SK-N-SH treated with all-trans-retinoic acid at 6 μM for 48 hours (cell line): ENCODE measurements at regions not wholly inside any gene's neighbourhood (a gene's known extent, or its start where the extent isn't known, plus 50 kb on each side); places are given as distances from the start of the nearest gene placed in this dataset.
"Not testable (repeated sequence)": the region's sequence is repeated elsewhere in the genome, so short reads cannot be mapped to it uniquely, and the experiment has no call there.

Experiments
- ISL1 ChIP-seq: fragments of 250-450 bp; sonication (Bioruptor Pico); IDR thresholded peaks from 2 replicates; pipeline ENCODE4 v2.1.2; 2022; ENCODE audit warnings: mild to moderate bottlenecking, moderate library complexity
- SNAI2 ChIP-seq: fragments of 250-450 bp; sonication (Bioruptor Pico); IDR thresholded peaks from 2 replicates; pipeline ENCODE4 v1.5.0; 2020; ENCODE audit warnings: mild to moderate bottlenecking, moderate library complexity
- TCF4 ChIP-seq: fragments of 250-450 bp; sonication (Bioruptor Pico); IDR thresholded peaks from 2 replicates; pipeline ENCODE4 v1.8.0; 2021; ENCODE audit warnings: mild to moderate bottlenecking, moderate library complexity, borderline replicate concordance
- ZFP30 ChIP-seq: fragments of 450-650 bp; formaldehyde crosslinking; IDR thresholded peaks from 2 replicates; pipeline ENCODE4 v1.5.0; 2022; ENCODE audit warnings: mild to moderate bottlenecking, moderate library complexity
- ZNF565 ChIP-seq: fragments of 450-650 bp; formaldehyde crosslinking; conservative IDR thresholded peaks from 2 replicates; pipeline ENCODE4 v1.5.0; 2020; ENCODE audit warnings: low read depth, mild to moderate bottlenecking, moderate library complexity
- ZNF70 ChIP-seq: fragments of 450-650 bp; formaldehyde crosslinking; IDR thresholded peaks from 2 replicates; pipeline ENCODE4 v1.5.0; 2020; ENCODE audit warnings: mild to moderate bottlenecking, moderate library complexity
- TF ChIP-seq, protein P1 (sequence below): fragments of 250-450 bp; sonication (Bioruptor Pico); IDR thresholded peaks from 2 replicates; pipeline ENCODE4 v1.5.1; 2021; ENCODE audit warnings: mild to moderate bottlenecking, moderate library complexity
- TF ChIP-seq, protein P2 (sequence below): fragments of 250-450 bp; sonication (Bioruptor Pico); IDR thresholded peaks from 2 replicates; pipeline ENCODE4 v1.8.0; 2020; ENCODE audit warnings: mild to moderate bottlenecking, moderate library complexity, borderline replicate concordance

- TF ChIP-seq, protein P1, sequence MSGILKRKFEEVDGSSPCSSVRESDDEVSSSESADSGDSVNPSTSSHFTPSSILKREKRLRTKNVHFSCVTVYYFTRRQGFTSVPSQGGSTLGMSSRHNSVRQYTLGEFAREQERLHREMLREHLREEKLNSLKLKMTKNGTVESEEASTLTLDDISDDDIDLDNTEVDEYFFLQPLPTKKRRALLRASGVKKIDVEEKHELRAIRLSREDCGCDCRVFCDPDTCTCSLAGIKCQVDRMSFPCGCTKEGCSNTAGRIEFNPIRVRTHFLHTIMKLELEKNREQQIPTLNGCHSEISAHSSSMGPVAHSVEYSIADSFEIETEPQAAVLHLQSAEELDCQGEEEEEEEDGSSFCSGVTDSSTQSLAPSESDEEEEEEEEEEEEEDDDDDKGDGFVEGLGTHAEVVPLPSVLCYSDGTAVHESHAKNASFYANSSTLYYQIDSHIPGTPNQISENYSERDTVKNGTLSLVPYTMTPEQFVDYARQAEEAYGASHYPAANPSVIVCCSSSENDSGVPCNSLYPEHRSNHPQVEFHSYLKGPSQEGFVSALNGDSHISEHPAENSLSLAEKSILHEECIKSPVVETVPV = not testable (repeated sequence)
- TF ChIP-seq, protein P2, sequence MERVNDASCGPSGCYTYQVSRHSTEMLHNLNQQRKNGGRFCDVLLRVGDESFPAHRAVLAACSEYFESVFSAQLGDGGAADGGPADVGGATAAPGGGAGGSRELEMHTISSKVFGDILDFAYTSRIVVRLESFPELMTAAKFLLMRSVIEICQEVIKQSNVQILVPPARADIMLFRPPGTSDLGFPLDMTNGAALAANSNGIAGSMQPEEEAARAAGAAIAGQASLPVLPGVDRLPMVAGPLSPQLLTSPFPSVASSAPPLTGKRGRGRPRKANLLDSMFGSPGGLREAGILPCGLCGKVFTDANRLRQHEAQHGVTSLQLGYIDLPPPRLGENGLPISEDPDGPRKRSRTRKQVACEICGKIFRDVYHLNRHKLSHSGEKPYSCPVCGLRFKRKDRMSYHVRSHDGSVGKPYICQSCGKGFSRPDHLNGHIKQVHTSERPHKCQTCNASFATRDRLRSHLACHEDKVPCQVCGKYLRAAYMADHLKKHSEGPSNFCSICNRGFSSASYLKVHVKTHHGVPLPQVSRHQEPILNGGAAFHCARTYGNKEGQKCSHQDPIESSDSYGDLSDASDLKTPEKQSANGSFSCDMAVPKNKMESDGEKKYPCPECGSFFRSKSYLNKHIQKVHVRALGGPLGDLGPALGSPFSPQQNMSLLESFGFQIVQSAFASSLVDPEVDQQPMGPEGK (CRISPR knock-in tag) = not testable (repeated sequence)
- not testable (repeated sequence) for TF ChIP-seq TCF4, ISL1, ZNF565, ZFP30, ZNF70, SNAI2 (CRISPR knock-in tag)
Measured at GRCh38 chr9:78172610-78173009, 63.3 kb upstream of the CEP78 start.
